HEK293 (cell line): ENCODE measurements at regions not wholly inside any gene's neighbourhood (a gene's known extent, or its start where the extent isn't known, plus 50 kb on each side); places are given as distances from the start of the nearest gene placed in this dataset.

Experiments used
- CTCF ChIA-PET: fragments of 350-600 bp; formaldehyde crosslinking; extraction: SDS; loops from one replicate; lab custom pipeline; 2021; ENCODE audit warnings: antibody characterized with exemption; lab: Yijun Ruan, JAX
- POLR2A ChIA-PET: fragments of 300-600 bp; formaldehyde crosslinking; extraction: SDS; loops from one replicate; lab custom pipeline; 2020; ENCODE audit warnings: antibody characterized with exemption, inconsistent platforms; lab: Yijun Ruan, JAX
- H3K27ac ChIP-seq: fragments of 200-500 bp; sonication (Bioruptor generic); 2 replicates; pipeline ENCODE4 v1.5.1; 2014; ENCODE audit warnings: low read depth, low read length, control low read depth, inconsistent platforms; ENCODE audit errors: extremely low read depth
- H3K36me3 ChIP-seq, 2 experiments: fragments of 200-500 bp in 1 of 2; sonication (Bioruptor generic) in 1 of 2; 1 replicate in 1 of 2; 2 replicates in 1 of 2; pipeline ENCODE4 v1.5.1; 2014 to 2017; ENCODE audit warnings: inconsistent platforms in 2 of 2, low read length in 2 of 2; ENCODE audit not compliant: control insufficient read depth in 2 of 2, insufficient read depth in 1 of 2
- H3K4me1 ChIP-seq: fragments of 200-500 bp; sonication (Bioruptor generic); 2 replicates; pipeline ENCODE4 v1.5.1; 2014; ENCODE audit warnings: mild to moderate bottlenecking, low read length, inconsistent platforms; ENCODE audit not compliant: control insufficient read depth, insufficient read depth
- H3K4me3 ChIP-seq: 2 replicates; pipeline ENCODE4 v1.5.1; 2011; ENCODE audit warnings: low read depth, mild to moderate bottlenecking, control low read depth, low read length, moderate library complexity
- H3K9me3 ChIP-seq: fragments of 200-500 bp; sonication (Bioruptor generic); 2 replicates; pipeline ENCODE4 v1.5.1; 2014; ENCODE audit warnings: low read depth, low read length, inconsistent platforms; ENCODE audit not compliant: control insufficient read depth, insufficient read depth
- GLIS2 ChIP-seq: fragments of 450-650 bp; formaldehyde crosslinking; IDR thresholded peaks from 2 replicates; pipeline ENCODE4 v1.5.1; 2016; ENCODE audit warnings: missing biosample characterization, missing genetic modification characterization
- HOXC10 ChIP-seq: sonication (generic); formaldehyde crosslinking; IDR thresholded peaks from 2 replicates; pipeline ENCODE4 v1.8.1; 2023; ENCODE audit warnings: mild to moderate bottlenecking, missing genetic modification reagents
- IKZF3 ChIP-seq: fragments of 450-650 bp; IDR thresholded peaks from 2 replicates; pipeline ENCODE4 v1.5.0; 2018; ENCODE audit warnings: missing biosample characterization, mild to moderate bottlenecking, missing genetic modification characterization, moderate library complexity
- ZBTB8A ChIP-seq: fragments of 450-650 bp; formaldehyde crosslinking; IDR thresholded peaks from 2 replicates; pipeline ENCODE4 v1.5.1; 2016; ENCODE audit warnings: missing biosample characterization, missing genetic modification characterization
- ZFP3 ChIP-seq: fragments of 450-650 bp; formaldehyde crosslinking; IDR thresholded peaks from 2 replicates; pipeline ENCODE4 v1.5.1; 2016; ENCODE audit warnings: low read depth, missing biosample characterization, missing genetic modification characterization
- ZFP37 ChIP-seq: fragments of 450-650 bp; formaldehyde crosslinking; IDR thresholded peaks from 2 replicates; pipeline ENCODE4 v1.5.1; 2016; ENCODE audit warnings: missing biosample characterization, missing genetic modification characterization
- ZNF140 ChIP-seq: fragments of 450-650 bp; formaldehyde crosslinking; IDR thresholded peaks from 2 replicates; pipeline ENCODE4 v1.5.1; 2016; ENCODE audit warnings: missing biosample characterization, missing genetic modification characterization
- ZNF211 ChIP-seq: fragments of 450-650 bp; formaldehyde crosslinking; IDR thresholded peaks from 2 replicates; pipeline ENCODE4 v1.5.1; 2016; ENCODE audit warnings: low read depth, missing biosample characterization, missing genetic modification characterization
- ZNF214 ChIP-seq: fragments of 450-650 bp; formaldehyde crosslinking; IDR thresholded peaks from 2 replicates; pipeline ENCODE4 v1.5.1; 2017; ENCODE audit warnings: missing biosample characterization, mild to moderate bottlenecking, missing genetic modification characterization, borderline replicate concordance
- ZNF426 ChIP-seq: fragments of 450-650 bp; formaldehyde crosslinking; IDR thresholded peaks from 2 replicates; pipeline ENCODE4 v1.5.1; 2017; ENCODE audit warnings: missing biosample characterization, missing genetic modification characterization, mild to moderate bottlenecking, inconsistent platforms, moderate library complexity
- ZNF510 ChIP-seq: fragments of 450-650 bp; formaldehyde crosslinking; IDR thresholded peaks from 2 replicates; pipeline ENCODE4 v1.5.1; 2018; ENCODE audit warnings: mild to moderate bottlenecking, missing genetic modification characterization, missing biosample characterization; ENCODE audit not compliant: insufficient replicate concordance
- ZNF654 ChIP-seq: fragments of 450-650 bp; formaldehyde crosslinking; IDR thresholded peaks from 2 replicates; pipeline ENCODE4 v1.5.1; 2016; ENCODE audit warnings: low read depth, missing biosample characterization, missing genetic modification characterization
- ZNF76 ChIP-seq: fragments of 450-650 bp; formaldehyde crosslinking; IDR thresholded peaks from 2 replicates; pipeline ENCODE4; 2016; ENCODE audit warnings: low read depth, missing biosample characterization, missing genetic modification characterization, borderline replicate concordance
- ZNF776 ChIP-seq: fragments of 450-650 bp; formaldehyde crosslinking; IDR thresholded peaks from 2 replicates; pipeline ENCODE4 v1.5.0; 2017; ENCODE audit warnings: missing biosample characterization, missing genetic modification characterization, borderline replicate concordance
- TF ChIP-seq, protein P1 (sequence below): fragments of 450-650 bp; formaldehyde crosslinking; IDR thresholded peaks from 2 replicates; pipeline ENCODE4 v1.5.1; 2016; ENCODE audit warnings: missing biosample characterization, missing genetic modification characterization, borderline replicate concordance
- TF ChIP-seq, protein P2 (sequence below): fragments of 450-650 bp; formaldehyde crosslinking; IDR thresholded peaks from 2 replicates; pipeline ENCODE4 v1.5.1; 2017; ENCODE audit warnings: missing biosample characterization, missing genetic modification characterization
- TF ChIP-seq, protein P3 (sequence below): fragments of 450-650 bp; formaldehyde crosslinking; IDR thresholded peaks from 2 replicates; pipeline ENCODE4 v1.5.1; 2016; ENCODE audit warnings: missing biosample characterization, missing genetic modification characterization
- TF ChIP-seq, protein P4 (sequence below): fragments of 450-650 bp; formaldehyde crosslinking; IDR thresholded peaks from 2 replicates; pipeline ENCODE4 v1.5.1; 2016; ENCODE audit warnings: missing biosample characterization, missing genetic modification characterization, borderline replicate concordance

DNA sequence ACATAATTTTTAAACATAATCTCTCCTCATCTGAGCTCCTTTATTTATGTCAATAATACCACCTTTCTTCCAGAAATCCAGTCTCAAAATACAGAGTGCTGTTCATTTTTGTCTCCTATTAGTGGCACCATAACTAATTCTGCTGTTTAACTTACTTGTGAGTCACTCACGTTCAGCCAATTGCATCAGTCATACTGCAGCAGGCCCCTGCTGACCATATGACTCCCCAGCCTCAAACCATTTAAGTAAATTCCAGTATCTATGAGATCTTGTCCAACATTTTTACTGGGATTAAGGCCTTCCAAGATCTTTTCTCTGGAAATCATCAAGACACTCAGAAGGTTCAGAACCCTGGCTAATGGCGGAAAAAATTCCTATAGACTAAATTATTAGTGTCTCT lies 982.2 kb upstream of the MAP3K7 start:
- Histone ChIP-seq H3K27ac (no peak overlapping the region), H3K36me3 (no peaks in the 10 kb centered on the region), H3K4me3 (no peak overlapping the region), H3K4me1 (no peaks in the 10 kb centered on the region), H3K9me3 (no peaks in the 10 kb centered on the region)
- ChIA-PET CTCF (interaction anchor here (1.1 kb wide), 1 partner anchor 16 kb away, joined by 3 read pairs; no protein-coding TSS in a partner anchor), POLR2A (no interaction called here)
- TF ChIP-seq ZBTB8A (tag by site-specific recombination): no peak
- TF ChIP-seq ZFP37 (tag by site-specific recombination): no peak
- TF ChIP-seq, protein P1, sequence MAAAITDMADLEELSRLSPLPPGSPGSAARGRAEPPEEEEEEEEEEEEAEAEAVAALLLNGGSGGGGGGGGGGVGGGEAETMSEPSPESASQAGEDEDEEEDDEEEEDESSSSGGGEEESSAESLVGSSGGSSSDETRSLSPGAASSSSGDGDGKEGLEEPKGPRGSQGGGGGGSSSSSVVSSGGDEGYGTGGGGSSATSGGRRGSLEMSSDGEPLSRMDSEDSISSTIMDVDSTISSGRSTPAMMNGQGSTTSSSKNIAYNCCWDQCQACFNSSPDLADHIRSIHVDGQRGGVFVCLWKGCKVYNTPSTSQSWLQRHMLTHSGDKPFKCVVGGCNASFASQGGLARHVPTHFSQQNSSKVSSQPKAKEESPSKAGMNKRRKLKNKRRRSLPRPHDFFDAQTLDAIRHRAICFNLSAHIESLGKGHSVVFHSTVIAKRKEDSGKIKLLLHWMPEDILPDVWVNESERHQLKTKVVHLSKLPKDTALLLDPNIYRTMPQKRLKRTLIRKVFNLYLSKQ (tag by site-specific recombination): no peak
- TF ChIP-seq ZNF510: no peak
- no peak for TF ChIP-seq ZFP3 (tag by site-specific recombination)
- TF ChIP-seq, protein P2, sequence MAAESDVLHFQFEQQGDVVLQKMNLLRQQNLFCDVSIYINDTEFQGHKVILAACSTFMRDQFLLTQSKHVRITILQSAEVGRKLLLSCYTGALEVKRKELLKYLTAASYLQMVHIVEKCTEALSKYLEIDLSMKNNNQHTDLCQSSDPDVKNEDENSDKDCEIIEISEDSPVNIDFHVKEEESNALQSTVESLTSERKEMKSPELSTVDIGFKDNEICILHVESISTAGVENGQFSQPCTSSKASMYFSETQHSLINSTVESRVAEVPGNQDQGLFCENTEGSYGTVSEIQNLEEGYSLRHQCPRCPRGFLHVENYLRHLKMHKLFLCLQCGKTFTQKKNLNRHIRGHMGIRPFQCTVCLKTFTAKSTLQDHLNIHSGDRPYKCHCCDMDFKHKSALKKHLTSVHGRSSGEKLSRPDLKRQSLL (tag by site-specific recombination): no peak
- TF ChIP-seq ZNF140 (tag by site-specific recombination): no peak
- no peak for TF ChIP-seq HOXC10 (CRISPR knock-in tag)
- TF ChIP-seq ZNF654 (tag by site-specific recombination): no peak
- TF ChIP-seq IKZF3: no peak
- TF ChIP-seq ZNF214 (tag by site-specific recombination): no peak
- TF ChIP-seq, protein P3, sequence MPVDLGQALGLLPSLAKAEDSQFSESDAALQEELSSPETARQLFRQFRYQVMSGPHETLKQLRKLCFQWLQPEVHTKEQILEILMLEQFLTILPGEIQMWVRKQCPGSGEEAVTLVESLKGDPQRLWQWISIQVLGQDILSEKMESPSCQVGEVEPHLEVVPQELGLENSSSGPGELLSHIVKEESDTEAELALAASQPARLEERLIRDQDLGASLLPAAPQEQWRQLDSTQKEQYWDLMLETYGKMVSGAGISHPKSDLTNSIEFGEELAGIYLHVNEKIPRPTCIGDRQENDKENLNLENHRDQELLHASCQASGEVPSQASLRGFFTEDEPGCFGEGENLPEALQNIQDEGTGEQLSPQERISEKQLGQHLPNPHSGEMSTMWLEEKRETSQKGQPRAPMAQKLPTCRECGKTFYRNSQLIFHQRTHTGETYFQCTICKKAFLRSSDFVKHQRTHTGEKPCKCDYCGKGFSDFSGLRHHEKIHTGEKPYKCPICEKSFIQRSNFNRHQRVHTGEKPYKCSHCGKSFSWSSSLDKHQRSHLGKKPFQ (tag by site-specific recombination): no peak
- TF ChIP-seq ZNF426 (tag by site-specific recombination): no peak
- no peak for TF ChIP-seq ZNF211 (tag by site-specific recombination)
- TF ChIP-seq, protein P4, sequence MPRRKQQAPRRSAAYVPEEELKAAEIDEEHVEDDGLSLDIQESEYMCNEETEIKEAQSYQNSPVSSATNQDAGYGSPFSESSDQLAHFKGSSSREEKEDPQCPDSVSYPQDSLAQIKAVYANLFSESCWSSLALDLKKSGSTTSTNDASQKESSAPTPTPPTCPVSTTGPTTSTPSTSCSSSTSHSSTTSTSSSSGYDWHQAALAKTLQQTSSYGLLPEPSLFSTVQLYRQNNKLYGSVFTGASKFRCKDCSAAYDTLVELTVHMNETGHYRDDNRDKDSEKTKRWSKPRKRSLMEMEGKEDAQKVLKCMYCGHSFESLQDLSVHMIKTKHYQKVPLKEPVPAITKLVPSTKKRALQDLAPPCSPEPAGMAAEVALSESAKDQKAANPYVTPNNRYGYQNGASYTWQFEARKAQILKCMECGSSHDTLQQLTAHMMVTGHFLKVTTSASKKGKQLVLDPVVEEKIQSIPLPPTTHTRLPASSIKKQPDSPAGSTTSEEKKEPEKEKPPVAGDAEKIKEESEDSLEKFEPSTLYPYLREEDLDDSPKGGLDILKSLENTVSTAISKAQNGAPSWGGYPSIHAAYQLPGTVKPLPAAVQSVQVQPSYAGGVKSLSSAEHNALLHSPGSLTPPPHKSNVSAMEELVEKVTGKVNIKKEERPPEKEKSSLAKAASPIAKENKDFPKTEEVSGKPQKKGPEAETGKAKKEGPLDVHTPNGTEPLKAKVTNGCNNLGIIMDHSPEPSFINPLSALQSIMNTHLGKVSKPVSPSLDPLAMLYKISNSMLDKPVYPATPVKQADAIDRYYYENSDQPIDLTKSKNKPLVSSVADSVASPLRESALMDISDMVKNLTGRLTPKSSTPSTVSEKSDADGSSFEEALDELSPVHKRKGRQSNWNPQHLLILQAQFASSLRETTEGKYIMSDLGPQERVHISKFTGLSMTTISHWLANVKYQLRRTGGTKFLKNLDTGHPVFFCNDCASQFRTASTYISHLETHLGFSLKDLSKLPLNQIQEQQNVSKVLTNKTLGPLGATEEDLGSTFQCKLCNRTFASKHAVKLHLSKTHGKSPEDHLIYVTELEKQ (tag by site-specific recombination): no peak
- TF ChIP-seq ZNF776 (tag by site-specific recombination): no peak
- no peak for TF ChIP-seq ZNF76
- TF ChIP-seq GLIS2 (tag by site-specific recombination): no peak

DNA sequence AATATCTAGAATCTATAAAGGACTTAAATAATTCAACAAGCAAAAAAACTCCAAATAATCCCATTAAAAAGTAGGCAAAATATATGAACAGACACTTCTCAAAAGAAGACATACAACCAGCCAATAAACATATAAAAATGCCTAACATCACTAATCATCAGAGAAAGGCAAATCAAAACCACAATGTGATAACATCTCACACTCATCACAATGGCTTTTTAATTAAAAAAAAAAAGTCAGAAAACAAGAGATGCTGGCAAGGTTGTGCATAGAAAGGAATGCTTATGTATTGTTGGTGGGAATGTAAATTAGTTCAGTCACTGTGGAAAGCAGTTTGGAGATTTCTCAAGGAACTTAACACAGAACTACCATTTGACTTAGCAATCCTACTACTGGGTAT lies 979.6 kb upstream of the MAP3K7 start:
- Histone ChIP-seq H3K36me3 (no peaks in the 10 kb centered on the region), H3K4me3 (no peak overlapping the region)
- TF ChIP-seq ZNF76: no peak
- TF ChIP-seq, all 188 proteins: peak for 0
- CTCF ChIA-PET: no interaction called here
- H3K4me1 ChIP-seq: no peaks in the 10 kb centered on the region
- POLR2A ChIA-PET: no interaction called here
- H3K9me3 ChIP-seq: no peaks in the 10 kb centered on the region
- no peak overlapping the region for H3K27ac ChIP-seq
